Keratinocyte (primary cell): ENCODE measurements at regions not wholly inside any gene's neighbourhood (a gene's known extent, or its start where the extent isn't known, plus 50 kb on each side); places are given as distances from the start of the nearest gene placed in this dataset.

Experiments
- DNase-seq: peaks from one replicate; pipeline ENCODE4 v3.0.0-alpha.2; 2011; ENCODE audit warnings: low read depth, missing footprints, low spot score
- FAIRE-seq: peaks from 2 replicates; lab custom pipeline; 2011; peaks lifted over from hg19 to GRCh38; lab: Jason Lieb, UNC
- H2AFZ ChIP-seq: 2 replicates; pipeline ENCODE4 v1.6.0; 2012; ENCODE audit warnings: low read length, control low read depth, inconsistent platforms; ENCODE audit not compliant: control insufficient read depth
- H3K27ac ChIP-seq: 2 replicates; pipeline ENCODE4 v1.5.1; 2011; ENCODE audit warnings: low read length; ENCODE audit not compliant: control insufficient read depth, insufficient read depth
- H3K27me3 ChIP-seq: 3 replicates; pipeline ENCODE4 v1.6.0; 2011; ENCODE audit warnings: low read length; ENCODE audit not compliant: control insufficient read depth, insufficient read depth; ENCODE audit errors: extremely low read depth
- H3K36me3 ChIP-seq, 2 experiments: 2 replicates in 1 of 2; 3 replicates in 1 of 2; pipeline ENCODE4 v1.5.1; 2011; ENCODE audit warnings: low read length in 2 of 2, mild to moderate bottlenecking in 1 of 2; ENCODE audit not compliant: control insufficient read depth in 2 of 2, insufficient read depth in 2 of 2; ENCODE audit errors: extremely low read depth in 1 of 2
- H3K4me1 ChIP-seq: 3 replicates; pipeline ENCODE4 v1.5.1; 2011; ENCODE audit warnings: low read length; ENCODE audit not compliant: control insufficient read depth, insufficient read depth; ENCODE audit errors: extremely low read depth
- H3K4me2 ChIP-seq: 3 replicates; pipeline ENCODE4 v1.6.0; 2011; ENCODE audit warnings: low read depth, low read length; ENCODE audit not compliant: control insufficient read depth, insufficient read depth; ENCODE audit errors: extremely low read depth
- H3K4me3 ChIP-seq, 3 experiments: fragments of 200-600 bp in 1 of 3; sonication (generic) in 1 of 3; 2 replicates in 2 of 3; 3 replicates in 1 of 3; pipeline ENCODE4 v1.5.1; 2011 to 2016; ENCODE audit warnings: low read length in 3 of 3, mild to moderate bottlenecking in 3 of 3, control low read depth in 2 of 3, inconsistent platforms in 1 of 3, low read depth in 1 of 3, mixed read lengths in 1 of 3, mixed run types in 1 of 3, moderate library complexity in 1 of 3; ENCODE audit not compliant: control insufficient read depth in 2 of 3, insufficient read depth in 2 of 3; ENCODE audit errors: extremely low read depth in 1 of 3
- H3K79me2 ChIP-seq: 2 replicates; pipeline ENCODE4 v1.6.0; 2012; ENCODE audit warnings: low read length; ENCODE audit not compliant: control insufficient read depth, insufficient read depth
- H3K9ac ChIP-seq: 3 replicates; pipeline ENCODE4 v1.6.0; 2011; ENCODE audit warnings: low read length; ENCODE audit not compliant: control insufficient read depth, insufficient read depth; ENCODE audit errors: extremely low read depth
- H3K9me1 ChIP-seq: 3 replicates; pipeline ENCODE4 v1.6.0; 2011; ENCODE audit warnings: low read length; ENCODE audit not compliant: control insufficient read depth, insufficient read depth; ENCODE audit errors: extremely low read depth
- H3K9me3 ChIP-seq: 2 replicates; pipeline ENCODE4 v1.5.1; 2012; ENCODE audit warnings: low read depth, low read length; ENCODE audit not compliant: control insufficient read depth
- H4K20me1 ChIP-seq: 3 replicates; pipeline ENCODE4 v1.6.0; 2011; ENCODE audit warnings: low read length; ENCODE audit not compliant: control insufficient read depth, insufficient read depth; ENCODE audit errors: extremely low read depth
- CTCF ChIP-seq, 3 experiments: IDR thresholded peaks in 1 of 3; conservative IDR thresholded peaks in 1 of 3; optimal IDR thresholded peaks in 1 of 3; 2 replicates in 2 of 3; 3 replicates in 1 of 3; pipeline versions ENCODE3 to v1.5.1; 2011; ENCODE audit warnings: low read length in 3 of 3, mild to moderate bottlenecking in 3 of 3, moderate library complexity in 2 of 3, control low read depth in 1 of 3, inconsistent platforms in 1 of 3; ENCODE audit not compliant: insufficient read depth in 2 of 3; ENCODE audit errors: extremely low read depth in 1 of 3
- EZH2 ChIP-seq: IDR thresholded peaks from one replicate; pipeline ENCODE4 v1.6.1; 2012; ENCODE audit warnings: inconsistent platforms, mild to moderate bottlenecking, low read length, moderate library complexity
- dilution Hi-C: fragments of 300-500 bp; cut with MboI; formaldehyde crosslinking; loops from one replicate; pipeline ENCODE4 v1.7.0; 2020; ENCODE audit warnings: low sequenced_read_pairs; ENCODE audit not compliant: extremely low pct_ligation_motif_present

- no peak overlapping the region for H3K9ac ChIP-seq
- no peaks in the 10 kb centered on the region for H3K9me3 ChIP-seq
- no peak overlapping the region for H2AFZ ChIP-seq
- no peaks in the 10 kb centered on the region for H3K79me2 ChIP-seq
- FAIRE-seq (no peak), DNase-seq (no peak)
- TF ChIP-seq EZH2, result no peak
- TF ChIP-seq CTCF (optimal IDR thresholded peaks at IDR 0.05 in 1 of 3, IDR thresholded peaks at IDR 0.05 in 1 of 3, conservative IDR thresholded peaks at IDR 0.05 in 1 of 3; ENCODE audit: extremely low read depth in 1 of 3, insufficient read depth in 2 of 3, low read length in 3 of 3), result no peak
- no peaks in the 10 kb centered on the region for H3K9me1 ChIP-seq
- H3K27me3 ChIP-seq, result no peaks in the 10 kb centered on the region
- H3K27ac ChIP-seq, result no peak overlapping the region
- H3K4me1 ChIP-seq, result peaks cover 3% of the 10 kb centered on the region
- no peaks in the 10 kb centered on the region for H3K36me3 ChIP-seq
- H4K20me1 ChIP-seq, result no peaks in the 10 kb centered on the region
- H3K4me3 ChIP-seq, result no peak overlapping the region
- dilution Hi-C loops, result no loop called here
- no peak overlapping the region for H3K4me2 ChIP-seq
Observed at GRCh38 chr12:91769736-91770135, 375.9 kb downstream of the BTG1 start.

GRCh38 chr12:91767237-91767636, 378.4 kb downstream of the BTG1 start:
- DNase-seq (no peak), FAIRE-seq (no peak)
- Histone ChIP-seq H2AFZ (no peak overlapping the region), H3K4me1 (no peaks in the 10 kb centered on the region), H3K36me3 (no peaks in the 10 kb centered on the region), H3K9ac (no peak overlapping the region), H3K79me2 (no peaks in the 10 kb centered on the region), H3K9me3 (no peaks in the 10 kb centered on the region), H3K9me1 (no peaks in the 10 kb centered on the region), H4K20me1 (no peaks in the 10 kb centered on the region), H3K27ac (no peak overlapping the region), H3K27me3 (no peaks in the 10 kb centered on the region), H3K4me3 (no peak overlapping the region), H3K4me2 (no peak overlapping the region)
- TF ChIP-seq CTCF (optimal IDR thresholded peaks at IDR 0.05 in 1 of 3, IDR thresholded peaks at IDR 0.05 in 1 of 3, conservative IDR thresholded peaks at IDR 0.05 in 1 of 3; ENCODE audit: extremely low read depth in 1 of 3, insufficient read depth in 2 of 3, low read length in 3 of 3), result no peak
- no peak for TF ChIP-seq EZH2
- dilution Hi-C loops, result no loop called here
